NCI-H2107 (cell line): ENCODE measurements at regions not wholly inside any gene's neighbourhood (a gene's known extent, or its start where the extent isn't known, plus 50 kb on each side); places are given as distances from the start of the nearest gene placed in this dataset.

Experiments
- DNase-seq: peaks from one replicate; lab custom pipeline; 2025; lab: John Stamatoyannopoulos, UW

GRCh38 chr13:106172176-106172905, 363.1 kb downstream of the EFNB2 start:
- no peak for DNase-seq

GRCh38 chr13:106163426-106163825, 372.0 kb downstream of the EFNB2 start:
- no peak for DNase-seq

GRCh38 chr13:106161146-106161545, 374.3 kb downstream of the EFNB2 start:
- DNase-seq = no peak

- no peak for DNase-seq
These were observed 375.9 kb downstream of the EFNB2 start for GRCh38 chr13:106159295-106160195.

GRCh38 chr13:106156468-106156867, 379.0 kb downstream of the EFNB2 start:
- no peak for DNase-seq

DNA sequence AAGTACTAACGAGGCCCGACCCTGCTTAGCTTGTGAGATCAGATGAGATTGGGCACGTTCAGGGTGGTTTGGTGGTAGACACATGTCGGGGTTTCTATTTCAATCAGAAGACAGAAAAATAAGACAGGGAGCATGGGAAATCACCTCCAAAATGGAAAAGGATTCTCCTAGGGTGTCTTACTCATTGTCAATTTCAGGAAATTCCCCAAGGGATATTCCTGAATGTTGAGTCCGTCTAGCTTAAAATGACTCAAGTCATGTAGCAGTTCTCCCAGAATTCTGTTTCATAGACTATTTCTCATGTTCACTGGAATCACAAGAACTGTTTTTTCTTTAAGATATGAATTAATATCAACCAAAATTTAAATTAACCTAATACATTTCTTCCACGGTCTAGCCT, 380.1 kb downstream of the EFNB2 start:
- no peak for DNase-seq

DNA sequence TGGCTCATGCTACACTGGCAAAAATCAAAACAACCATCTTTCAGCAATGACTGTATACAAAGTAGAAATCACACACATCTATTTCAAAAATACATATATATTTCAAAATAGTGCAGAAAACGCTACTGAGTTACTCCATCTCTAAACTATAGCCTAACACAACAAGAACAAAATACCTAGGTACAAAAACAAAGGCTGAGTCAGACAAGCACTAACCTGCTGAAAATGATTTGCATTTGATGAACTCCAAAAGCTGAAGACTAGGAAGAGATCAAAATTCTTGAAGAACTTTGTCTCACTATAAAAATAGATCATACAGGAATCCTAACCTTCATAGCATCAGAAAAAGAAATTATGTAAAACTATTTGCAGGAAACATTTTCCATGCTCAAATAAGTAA, 381.6 kb downstream of the EFNB2 start:
- DNase-seq = no peak

DNA sequence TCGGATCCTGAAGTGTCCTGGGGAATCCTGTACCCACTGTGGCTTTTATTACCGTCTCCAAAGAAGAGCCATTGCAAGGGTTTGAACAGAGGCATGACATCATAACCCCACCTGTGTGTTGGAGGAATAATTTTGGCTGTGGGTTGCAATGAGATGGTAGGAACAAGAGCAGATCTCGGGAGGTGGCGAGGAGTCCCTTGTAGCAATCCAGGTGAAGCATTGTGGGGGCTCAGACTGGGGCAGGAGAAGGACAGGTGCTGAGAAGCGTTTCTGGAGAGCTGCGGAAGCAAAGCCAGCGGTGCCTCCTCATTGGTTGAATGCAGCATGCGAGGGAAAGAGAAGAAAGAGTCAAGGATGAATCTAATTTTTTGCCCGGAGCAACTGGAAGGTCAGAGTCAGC, 382.4 kb downstream of the EFNB2 start:
- no peak for DNase-seq

DNA sequence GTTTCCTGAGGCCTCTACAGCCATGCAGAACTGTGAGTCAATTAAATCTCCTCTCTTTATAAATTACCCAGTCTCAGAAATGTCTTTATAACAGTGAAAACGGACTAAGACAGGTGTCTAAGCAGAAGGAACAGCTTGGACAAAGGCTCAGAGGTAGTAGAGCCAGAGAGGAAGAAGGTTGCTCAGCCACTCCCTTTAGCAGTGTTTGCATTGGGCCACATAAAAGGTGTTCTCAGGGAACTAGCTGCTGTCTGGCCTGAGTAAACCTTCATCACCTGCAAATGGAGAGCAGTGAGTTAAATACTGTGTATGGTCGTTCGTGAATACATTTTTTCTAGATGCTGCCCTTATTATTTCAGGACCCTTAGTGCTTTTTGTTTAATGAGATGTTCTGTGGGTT, 383.4 kb downstream of the EFNB2 start:
- DNase-seq = no peak

DNA sequence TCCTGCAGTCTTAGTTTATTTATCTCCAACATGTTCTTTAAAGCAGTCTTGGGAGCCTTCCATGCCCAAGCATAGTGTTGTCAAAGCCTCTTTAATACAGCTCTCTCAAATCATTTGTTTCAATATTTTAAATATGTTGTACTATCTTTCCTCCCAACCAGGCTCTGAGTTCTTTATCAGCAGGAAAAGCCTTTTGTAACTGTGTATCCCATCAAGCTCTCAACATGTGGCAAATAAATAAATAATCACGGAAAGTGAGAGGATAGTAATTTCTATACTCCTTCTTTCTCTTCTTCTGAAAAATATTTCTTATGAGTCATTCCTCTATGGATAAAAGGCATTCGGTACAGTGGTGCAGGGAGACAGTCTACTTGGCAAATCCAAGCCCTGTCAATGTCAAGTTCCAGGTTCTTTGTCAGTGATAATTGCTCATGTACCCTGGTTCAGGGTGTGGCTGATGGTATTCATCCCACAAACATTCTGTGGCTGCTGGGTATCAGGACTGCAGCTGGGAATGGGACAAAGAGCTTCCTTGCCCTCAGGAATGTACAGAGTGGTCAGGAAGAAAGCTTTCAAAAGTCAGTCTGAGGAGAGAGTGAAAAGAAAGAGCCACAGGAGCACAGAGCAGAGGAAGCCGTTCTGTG, 384.3 kb downstream of the EFNB2 start:
- no peak for DNase-seq

- DNase-seq = no peak
These were observed 389.2 kb downstream of the EFNB2 start for GRCh38 chr13:106145997-106146864.

DNA sequence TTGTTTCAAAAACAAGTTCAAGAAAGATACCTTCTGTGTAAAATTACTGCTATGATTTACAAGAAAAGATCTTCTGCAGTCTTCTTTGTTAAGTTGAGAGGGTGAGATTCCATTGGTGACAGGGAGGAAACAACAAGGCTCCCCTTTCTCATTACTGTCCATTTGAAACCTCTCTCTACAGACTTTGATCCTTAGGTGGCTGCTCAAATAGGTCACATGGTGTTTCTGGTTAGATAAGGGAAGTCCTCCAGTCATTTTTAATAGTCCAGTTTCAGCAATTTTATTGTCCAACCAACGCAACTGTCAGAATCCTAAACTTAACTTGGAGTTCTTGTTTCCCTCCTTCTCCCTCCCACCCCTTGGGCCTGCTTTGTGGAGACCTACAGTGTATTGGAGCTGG, 390.4 kb downstream of the EFNB2 start:
- DNase-seq = no peak

GRCh38 chr13:106143930-106144709, 391.3 kb downstream of the EFNB2 start:
- DNase-seq = no peak

DNA sequence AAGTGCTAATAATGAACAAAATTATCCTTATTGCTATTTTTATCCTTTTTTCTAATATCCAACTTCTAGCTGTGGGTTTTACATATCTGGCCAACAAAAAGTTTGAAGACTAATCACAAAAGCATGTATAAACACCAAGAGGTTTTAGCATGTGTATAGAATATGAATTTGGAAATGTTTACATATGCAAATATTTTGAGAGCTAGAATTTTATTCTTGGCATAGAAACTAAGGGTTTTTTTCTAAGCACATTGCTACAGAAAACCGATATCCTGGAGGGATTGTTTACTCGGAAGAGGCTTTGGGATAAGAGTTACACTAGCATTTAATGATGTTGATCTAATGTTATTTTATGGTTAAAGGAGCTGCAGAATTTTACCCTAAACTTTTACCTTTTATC, 392.1 kb downstream of the EFNB2 start:
- DNase-seq = no peak

GRCh38 chr13:106140476-106140875, 395.0 kb downstream of the EFNB2 start:
- no peak for DNase-seq

DNA sequence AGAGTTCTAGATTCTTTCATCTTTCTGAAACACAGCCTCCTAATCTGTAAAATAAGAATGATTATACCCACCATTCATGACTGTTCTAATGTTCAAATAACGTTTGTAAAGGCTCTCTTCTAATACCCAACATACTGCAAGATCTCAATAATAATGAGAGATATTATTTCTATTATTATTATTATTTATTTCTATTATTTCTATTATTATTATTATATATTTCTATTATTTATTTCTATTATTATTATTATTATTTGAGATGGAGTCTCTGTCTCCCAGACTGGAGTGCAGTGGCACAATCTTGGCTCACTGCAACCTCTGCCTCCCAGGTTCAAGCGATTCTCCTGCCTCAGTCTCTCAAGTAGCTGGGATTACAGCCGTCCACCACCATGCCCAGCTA, 395.5 kb downstream of the EFNB2 start:
- no peak for DNase-seq

DNA sequence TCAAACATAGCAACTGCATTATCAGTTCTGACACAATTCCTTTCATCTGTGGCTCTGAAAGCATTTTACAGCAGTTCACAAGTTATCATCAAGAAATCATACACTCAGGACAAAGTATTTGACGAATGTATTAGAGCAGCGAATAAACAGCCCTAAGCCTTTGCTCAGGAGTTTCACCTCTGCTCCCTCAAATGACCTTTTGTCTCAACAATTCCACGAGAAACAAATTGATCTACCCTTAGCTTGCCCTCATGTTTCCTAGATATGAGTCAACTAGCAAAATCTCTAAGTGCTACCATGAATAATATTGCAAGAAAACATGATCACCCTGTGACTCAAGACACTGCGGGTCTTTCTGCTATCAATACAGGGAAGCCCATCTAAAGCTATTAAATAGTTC, 396.1 kb downstream of the EFNB2 start:
- no peak for DNase-seq

DNA sequence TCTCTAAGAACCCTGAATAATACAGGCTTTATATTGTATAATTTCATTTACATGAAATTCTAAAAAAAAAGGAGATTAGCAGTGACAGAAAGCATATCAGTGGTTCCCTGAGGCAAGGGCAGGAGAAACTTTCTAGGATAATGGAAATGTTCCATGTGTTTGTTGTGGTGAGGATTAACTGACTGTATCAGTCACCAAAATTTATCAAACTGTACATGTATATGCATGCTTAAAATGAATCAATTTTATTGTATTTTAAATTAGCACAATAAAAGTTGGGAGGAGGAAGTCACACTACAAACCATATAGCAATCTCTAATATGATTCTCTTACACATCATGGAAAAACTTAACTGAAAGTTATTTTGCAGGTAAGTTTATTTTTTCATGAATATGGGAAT, 396.8 kb downstream of the EFNB2 start:
- no peak for DNase-seq

GRCh38 chr13:106133025-106133424, 402.4 kb downstream of the EFNB2 start:
- DNase-seq = no peak

DNA sequence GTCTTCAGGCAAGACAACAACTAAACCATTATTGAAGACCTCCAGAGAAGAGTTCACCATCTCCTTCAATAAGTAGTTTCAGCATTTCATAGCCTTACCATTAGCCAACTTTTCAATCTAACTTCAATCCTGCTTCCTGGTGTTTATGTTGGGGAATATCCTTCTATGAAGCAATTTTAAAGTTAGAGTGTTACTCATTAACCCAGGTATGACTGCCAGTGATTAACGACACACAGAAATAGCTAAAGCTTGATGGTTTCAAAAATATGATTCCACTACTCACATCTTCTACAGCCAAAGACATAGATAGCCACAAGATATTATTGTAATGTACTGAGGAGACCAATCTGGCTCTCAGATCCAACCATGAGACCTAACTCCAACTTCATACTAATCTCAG, 403.2 kb downstream of the EFNB2 start:
- no peak for DNase-seq

DNA sequence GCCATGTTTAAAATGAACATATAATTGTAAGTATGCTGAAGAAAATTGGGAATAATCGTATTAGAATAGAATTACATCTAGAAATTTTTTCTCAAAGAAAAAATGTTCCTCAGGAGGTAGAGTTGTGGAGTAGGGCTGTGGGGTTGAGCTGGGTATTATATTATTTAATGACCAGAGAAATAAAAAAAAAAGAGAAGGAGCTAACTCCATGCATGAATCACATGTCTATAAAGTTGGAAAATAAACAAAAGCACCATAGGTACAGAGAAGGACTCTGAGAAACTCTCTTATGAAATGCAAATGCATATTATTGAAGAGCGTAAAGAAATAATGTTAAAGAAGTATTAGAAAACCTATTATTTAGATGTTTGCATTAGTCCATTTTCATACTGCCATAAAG, 405.5 kb downstream of the EFNB2 start:
- no peak for DNase-seq
